Inflammatory macrophage treated with lipopolysaccharide for 1 hour (primary cell): ENCODE measurements at regions not wholly inside any gene's neighbourhood (a gene's known extent, or its start where the extent isn't known, plus 50 kb on each side); places are given as distances from the start of the nearest gene placed in this dataset.

Source experiments
- DNase-seq, 2 donors: peaks; one replicate each; pipeline ENCODE4 v3.0.0-alpha.2; 2020 to 2022

DNA sequence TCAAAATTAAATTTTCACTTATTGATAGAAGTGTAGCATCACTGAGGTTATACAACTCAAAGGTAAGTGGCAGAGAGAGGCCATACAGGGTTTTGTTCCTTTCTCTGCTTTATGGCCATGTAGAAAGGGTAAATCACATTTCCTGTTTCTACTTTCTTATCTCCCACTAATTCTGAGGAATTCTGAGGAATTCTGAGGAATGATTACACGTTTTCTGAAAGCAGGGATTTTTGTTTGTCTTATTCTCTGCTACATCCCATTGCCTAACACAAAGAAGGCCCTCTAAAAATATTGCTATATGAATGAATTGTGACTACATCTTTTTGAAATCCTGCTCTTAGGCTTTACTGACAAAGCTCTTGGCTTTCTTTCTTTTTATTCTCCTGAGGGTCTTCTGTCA is 516.9 kb upstream of the ZNF608 start:
- no peak for DNase-seq

- no peak for DNase-seq
These were observed 519.7 kb upstream of the ZNF608 start for GRCh38 chr5:125266106-125266505.

- no peak for DNase-seq
These were observed 521.3 kb upstream of the ZNF608 start for GRCh38 chr5:125267636-125268248.

DNA sequence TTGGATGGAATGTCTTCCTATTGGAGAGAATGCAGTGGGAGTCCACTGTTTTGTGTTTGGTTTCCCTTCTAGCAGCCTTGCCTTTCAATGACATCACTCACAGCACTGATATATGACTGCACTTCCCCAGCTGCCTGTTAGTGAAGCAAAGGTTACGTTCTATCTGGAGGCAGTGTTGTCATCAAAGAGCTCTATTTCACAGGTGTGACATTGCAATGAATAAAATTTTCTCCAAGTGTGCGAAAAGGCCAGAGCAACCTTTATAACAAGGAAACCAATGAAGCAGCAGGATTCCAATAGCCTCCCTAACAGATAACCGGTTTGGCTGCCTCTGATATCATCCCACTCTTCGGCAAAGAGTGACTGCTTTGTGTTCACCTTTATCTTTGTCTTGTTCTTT is 523.5 kb upstream of the ZNF608 start:
- DNase-seq, result no peak

GRCh38 chr5:125272357-125272756 is 525.9 kb upstream of the ZNF608 start:
- DNase-seq, result no peak

DNA sequence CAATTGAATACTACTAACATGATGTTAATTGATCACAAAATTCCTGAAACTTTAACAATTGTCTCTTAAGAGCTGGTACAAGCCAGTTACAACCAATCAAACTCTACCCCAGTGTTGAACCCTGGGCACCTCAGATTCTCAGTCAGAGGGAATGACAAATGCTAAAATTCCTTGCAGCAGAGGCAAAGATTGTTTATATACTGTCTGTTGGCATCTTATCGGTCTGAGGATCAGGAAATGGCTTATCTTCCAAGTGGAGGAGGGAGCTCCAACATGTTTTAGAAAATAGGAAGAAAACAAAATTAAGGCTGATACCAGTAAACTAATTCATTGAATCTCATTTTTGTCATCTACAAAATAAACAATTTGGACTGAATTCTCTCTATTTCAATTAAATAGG is 527.8 kb upstream of the ZNF608 start:
- DNase-seq, result no peak

GRCh38 chr5:125274938-125275724 is 528.7 kb upstream of the ZNF608 start:
- no peak for DNase-seq

GRCh38 chr5:125275725-125276090 is 529.3 kb upstream of the ZNF608 start:
- no peak for DNase-seq

GRCh38 chr5:125276096-125276495 is 529.7 kb upstream of the ZNF608 start:
- DNase-seq, result no peak

DNA sequence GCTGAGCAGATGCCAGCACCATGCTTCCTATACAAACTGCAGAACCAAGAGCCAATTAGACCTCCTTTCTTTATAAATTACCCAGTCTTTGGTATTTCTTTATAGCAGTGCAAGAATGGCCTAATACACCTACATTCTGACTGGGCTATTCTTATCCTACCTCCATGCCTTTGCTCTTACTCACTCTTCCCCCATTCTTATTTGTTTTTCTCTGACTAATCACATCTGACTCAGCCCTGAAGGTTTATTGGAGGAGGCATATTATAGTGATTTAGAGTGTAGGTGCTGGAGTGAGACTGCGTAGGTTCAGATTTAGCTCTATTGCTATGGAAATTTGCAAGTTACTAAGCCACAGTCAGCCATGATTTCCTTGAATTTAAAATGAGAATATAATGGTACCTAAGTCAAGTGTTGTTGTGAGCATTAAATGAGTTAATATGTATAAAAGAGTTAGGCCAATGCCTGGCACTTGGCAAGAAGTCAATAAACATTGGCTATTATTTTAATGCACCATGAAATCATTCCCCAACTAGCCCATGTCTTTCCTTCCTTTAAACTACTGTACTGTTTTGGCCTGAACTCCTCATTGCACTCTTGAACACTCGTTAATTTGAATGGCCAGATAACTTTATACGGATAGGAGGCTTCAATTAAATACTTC is 531.2 kb upstream of the ZNF608 start:
- no peak for DNase-seq

DNA sequence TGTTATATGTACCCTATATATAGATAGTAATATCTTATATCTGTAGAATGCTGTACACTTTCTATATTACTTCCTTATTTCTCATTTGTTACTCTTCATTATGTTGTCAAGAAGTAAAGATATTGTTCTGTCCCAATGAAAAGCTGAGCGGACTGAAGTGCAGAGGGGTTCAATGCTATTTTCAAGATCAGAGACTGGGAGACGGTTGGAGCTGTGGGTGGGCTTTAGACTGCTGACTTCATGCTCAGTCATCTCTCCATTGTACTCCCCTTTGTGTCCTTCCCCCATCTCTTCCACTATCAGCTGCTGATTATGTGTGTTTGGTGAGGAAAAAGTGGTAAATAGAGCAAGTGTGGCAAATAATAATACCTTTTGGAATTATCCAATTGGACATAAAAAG is 532.3 kb upstream of the ZNF608 start:
- DNase-seq, result no peak

- DNase-seq, result no peak
These were observed 535.2 kb upstream of the ZNF608 start for GRCh38 chr5:125281667-125282066.

DNA sequence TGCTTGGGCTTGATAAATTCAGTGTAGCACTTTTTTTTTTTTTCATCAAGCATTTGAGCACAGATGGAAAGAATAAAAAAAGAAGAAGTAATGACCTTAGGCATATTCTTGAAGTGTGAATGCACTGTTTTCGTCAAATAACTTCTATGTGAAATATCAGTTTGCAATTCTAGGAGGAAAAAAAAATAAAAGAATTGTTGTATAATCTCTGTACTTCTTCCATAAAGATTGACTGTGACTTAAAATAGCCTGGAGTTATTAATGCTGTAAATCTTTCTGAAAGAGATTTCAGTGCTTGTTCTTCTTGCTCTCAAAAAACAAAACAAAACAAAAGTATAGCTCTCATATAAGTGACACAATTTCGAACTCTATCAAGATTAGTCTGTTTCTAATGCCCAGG is 536.9 kb upstream of the ZNF608 start:
- DNase-seq, result no peak

DNA sequence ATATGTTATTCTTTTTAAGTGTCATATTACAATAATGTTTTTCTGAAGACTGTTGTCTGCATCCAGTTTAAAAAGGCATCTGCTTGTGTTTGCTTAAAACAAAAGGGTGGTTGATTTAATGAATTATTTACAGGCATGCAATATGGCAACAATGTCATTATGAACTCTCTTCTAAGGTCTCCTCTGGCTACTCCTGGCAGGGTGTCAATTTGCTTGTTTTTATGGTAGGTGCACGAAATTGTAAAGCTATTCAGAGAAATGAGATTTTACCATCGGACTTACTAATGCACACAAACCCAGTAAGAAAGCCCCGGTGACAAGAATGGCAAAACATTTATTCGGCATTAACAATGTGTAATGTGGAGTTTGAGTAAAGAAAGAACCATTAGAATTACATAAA is 539.8 kb upstream of the ZNF608 start:
- no peak for DNase-seq

GRCh38 chr5:125289606-125290005 is 543.2 kb upstream of the ZNF608 start:
- no peak for DNase-seq

GRCh38 chr5:125290935-125291334 is 544.5 kb upstream of the ZNF608 start:
- no peak for DNase-seq

DNA sequence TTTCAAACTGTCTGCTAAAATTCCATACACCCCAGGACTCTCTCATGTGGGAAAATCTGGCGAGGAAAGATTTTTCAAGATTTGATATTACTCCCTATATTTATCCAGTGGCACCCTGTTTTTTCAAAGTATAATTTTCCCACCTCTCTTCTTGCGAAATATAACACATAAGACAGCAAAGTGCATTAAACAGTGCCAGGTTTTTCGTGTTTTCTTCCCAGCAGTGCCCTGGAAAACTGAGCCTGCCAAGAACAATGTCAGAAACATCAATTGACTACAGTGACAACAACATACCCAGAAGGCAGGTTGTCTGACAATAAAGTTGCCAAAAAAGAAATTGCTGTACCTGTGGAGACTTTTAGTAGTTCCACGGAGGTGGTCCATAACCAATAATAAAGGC is 545.0 kb upstream of the ZNF608 start:
- no peak for DNase-seq

- no peak for DNase-seq
These were observed 546.8 kb upstream of the ZNF608 start for GRCh38 chr5:125293223-125293622.

DNA sequence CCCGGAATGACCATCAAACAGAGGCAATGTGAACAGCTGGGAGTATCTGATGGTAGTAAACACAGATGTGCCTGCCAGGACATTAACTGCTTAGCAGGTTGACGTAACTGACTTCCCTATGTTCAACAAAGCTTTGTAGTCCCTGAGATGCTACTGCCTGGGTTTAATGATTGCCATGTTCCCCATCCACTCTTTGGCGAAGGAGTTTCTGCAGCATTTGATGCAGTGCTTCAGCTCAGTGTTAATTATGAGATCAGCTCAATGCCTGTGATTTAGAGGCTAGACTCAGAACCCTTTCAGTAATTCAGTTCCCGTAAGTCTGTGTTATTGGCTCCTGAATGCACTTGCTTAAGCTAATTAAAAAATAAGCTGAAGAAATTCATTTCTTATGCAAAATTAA is 547.3 kb upstream of the ZNF608 start:
- no peak for DNase-seq

DNA sequence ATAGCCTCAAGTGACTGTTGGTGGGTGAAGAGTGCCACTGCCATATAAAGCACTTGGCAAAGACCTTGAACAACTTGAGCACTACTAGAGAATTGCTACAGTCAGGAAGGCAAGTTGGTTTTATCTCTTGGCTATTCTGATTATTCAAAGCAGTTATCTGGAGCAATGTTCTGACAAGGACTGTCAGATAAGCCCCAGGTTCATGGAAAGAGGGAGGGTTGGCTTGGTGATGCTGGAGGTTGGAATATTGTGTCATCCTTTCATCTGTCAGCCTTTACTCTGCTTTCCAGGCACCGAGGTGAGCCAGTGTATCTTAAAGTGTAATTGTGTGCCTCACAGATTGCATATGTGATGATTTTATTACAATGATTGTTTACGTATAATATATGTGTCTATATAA is 548.4 kb upstream of the ZNF608 start:
- no peak for DNase-seq

DNA sequence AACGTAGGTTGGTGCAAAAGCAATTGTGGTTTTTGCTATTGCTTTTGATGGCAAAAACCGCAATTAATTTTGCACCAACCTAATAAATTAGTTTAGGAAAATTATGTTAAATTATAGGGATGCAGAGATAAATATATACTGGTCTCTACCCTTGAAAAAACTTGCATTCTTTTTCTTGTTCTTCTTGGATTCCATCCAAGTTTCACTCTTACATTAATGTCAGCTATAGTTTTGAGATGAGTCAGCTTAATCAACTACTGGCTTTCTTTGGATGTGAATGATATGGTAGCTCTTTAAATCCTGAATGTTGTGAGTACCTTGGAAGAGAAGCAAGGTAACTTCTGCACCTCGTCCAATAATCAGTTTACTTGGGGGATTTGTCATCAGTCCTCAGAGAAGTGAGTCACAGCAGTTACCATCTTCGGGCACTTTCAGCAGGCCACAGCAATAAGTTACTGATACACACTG is 549.0 kb upstream of the ZNF608 start:
- no peak for DNase-seq

GRCh38 chr5:125298258-125298657 is 551.8 kb upstream of the ZNF608 start:
- no peak for DNase-seq

GRCh38 chr5:125298746-125299379 is 552.4 kb upstream of the ZNF608 start:
- no peak for DNase-seq

- DNase-seq, result no peak
These were observed 555.3 kb upstream of the ZNF608 start for GRCh38 chr5:125301711-125302110.
